Activated CD8-positive, alpha-beta T cell treated with anti-CD3 and anti-CD28 coated beads for 36 hours (primary cell): ENCODE measurements at regions not wholly inside any gene's neighbourhood (a gene's known extent, or its start where the extent isn't known, plus 50 kb on each side); places are given as distances from the start of the nearest gene placed in this dataset.

ENCODE experiments used
- ATAC-seq: fragments of 200-7000 bp; cut with Tn5 transposase; one replicate; pipeline ENCODE4 v1.10.0; 2021; ENCODE audit warnings: mild to moderate bottlenecking, moderate library complexity
- CTCF ChIA-PET: fragments of 350-600 bp; sonication (Branson Sonifier 250); formaldehyde crosslinking; loops from one replicate; lab custom pipeline; 2021; ENCODE audit warnings: antibody characterized with exemption; lab: Charles Lee
- POLR2A ChIA-PET: fragments of 350-600 bp; sonication (Branson Sonifier 250); formaldehyde crosslinking; loops from one replicate; lab custom pipeline; 2021; ENCODE audit warnings: antibody characterized with exemption; lab: Charles Lee
- DNase-seq: peaks from one replicate; pipeline ENCODE4 v3.0.0-alpha.2; 2020
- H3K27ac Mint-ChIP-seq: one replicate; pipeline ENCODE4 v1.8.0; 2021; ENCODE audit warnings: mild to moderate bottlenecking, mixed read lengths
- H3K27me3 Mint-ChIP-seq: one replicate; pipeline ENCODE4 v1.8.0; 2021; ENCODE audit warnings: mixed read lengths
- H3K36me3 Mint-ChIP-seq: one replicate; pipeline ENCODE4 v1.8.0; 2021; ENCODE audit warnings: low read depth, mixed read lengths
- H3K4me1 Mint-ChIP-seq: one replicate; pipeline ENCODE4 v1.8.0; 2021; ENCODE audit warnings: low read depth, mixed read lengths
- H3K4me3 Mint-ChIP-seq: one replicate; pipeline ENCODE4 v1.8.0; 2021; ENCODE audit warnings: mild to moderate bottlenecking, moderate library complexity, mixed read lengths
- H3K9me3 Mint-ChIP-seq: one replicate; pipeline ENCODE4 v1.8.0; 2021; ENCODE audit warnings: mixed read lengths
- intact Hi-C: fragments of 100-400 bp; cut with micrococcal nuclease; formaldehyde crosslinking; loops from one replicate; pipeline ENCODE4 v1.10.0; 2022
- TF ChIP-seq, protein P1 (sequence below): fragments of 200-600 bp; IDR thresholded peaks from one replicate; pipeline ENCODE4 v1.8.0; 2022; ENCODE audit warnings: antibody characterized with exemption, mild to moderate bottlenecking

DNA sequence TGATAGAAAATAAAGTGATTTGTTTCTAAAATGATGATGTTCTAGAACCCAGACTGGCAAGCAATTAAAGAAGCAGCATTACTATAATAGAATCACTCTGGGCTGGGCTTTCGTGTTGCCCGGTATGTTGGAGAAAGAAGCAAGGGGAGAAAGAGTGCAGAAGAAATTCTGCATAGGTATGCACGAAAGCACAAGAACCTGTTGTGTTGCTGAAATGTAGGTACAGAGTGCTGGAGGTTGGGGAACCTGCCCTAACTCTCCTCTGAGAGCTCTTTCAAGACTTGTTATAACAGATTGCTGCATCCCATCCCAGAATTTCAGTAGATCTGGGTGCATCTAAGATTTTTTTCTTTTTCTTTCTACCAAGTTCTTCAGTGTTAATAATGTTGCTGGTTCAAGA, 95.7 kb upstream of the DACH1 start:
- ChIA-PET CTCF (no interaction called here), POLR2A (no interaction called here)
- Mint-ChIP-seq H3K4me1 (no peaks in the 10 kb centered on the region), H3K36me3 (no peaks in the 10 kb centered on the region), H3K27ac (no peak overlapping the region), H3K9me3 (no peaks in the 10 kb centered on the region), H3K4me3 (no peak overlapping the region), H3K27me3 (peaks cover 2% of the 10 kb centered on the region)
- TF ChIP-seq, protein P1, sequence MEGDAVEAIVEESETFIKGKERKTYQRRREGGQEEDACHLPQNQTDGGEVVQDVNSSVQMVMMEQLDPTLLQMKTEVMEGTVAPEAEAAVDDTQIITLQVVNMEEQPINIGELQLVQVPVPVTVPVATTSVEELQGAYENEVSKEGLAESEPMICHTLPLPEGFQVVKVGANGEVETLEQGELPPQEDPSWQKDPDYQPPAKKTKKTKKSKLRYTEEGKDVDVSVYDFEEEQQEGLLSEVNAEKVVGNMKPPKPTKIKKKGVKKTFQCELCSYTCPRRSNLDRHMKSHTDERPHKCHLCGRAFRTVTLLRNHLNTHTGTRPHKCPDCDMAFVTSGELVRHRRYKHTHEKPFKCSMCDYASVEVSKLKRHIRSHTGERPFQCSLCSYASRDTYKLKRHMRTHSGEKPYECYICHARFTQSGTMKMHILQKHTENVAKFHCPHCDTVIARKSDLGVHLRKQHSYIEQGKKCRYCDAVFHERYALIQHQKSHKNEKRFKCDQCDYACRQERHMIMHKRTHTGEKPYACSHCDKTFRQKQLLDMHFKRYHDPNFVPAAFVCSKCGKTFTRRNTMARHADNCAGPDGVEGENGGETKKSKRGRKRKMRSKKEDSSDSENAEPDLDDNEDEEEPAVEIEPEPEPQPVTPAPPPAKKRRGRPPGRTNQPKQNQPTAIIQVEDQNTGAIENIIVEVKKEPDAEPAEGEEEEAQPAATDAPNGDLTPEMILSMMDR, result no peak
- DNase-seq, result no peak
- ATAC-seq, result no peak
- intact Hi-C loops, result no loop called here

DNA sequence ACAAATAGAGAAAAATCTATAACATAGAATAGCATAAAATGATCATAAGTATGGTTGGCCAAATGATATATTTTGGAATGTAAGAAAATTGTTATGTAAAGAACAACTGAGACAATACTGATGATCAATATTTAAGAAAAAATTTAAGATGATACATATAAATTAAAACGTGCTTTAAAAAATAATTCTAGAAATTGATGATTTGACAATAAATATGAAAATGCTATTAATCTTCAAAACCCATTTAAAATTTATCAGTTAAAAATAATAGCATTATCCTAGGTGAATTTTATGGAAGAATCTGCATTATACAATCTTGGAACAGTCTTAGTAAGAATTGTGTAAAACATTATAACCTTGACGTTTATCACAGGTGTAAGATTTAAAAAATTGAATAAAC, 95.1 kb upstream of the DACH1 start:
- CTCF ChIA-PET, result no interaction called here
- no peak for ATAC-seq
- POLR2A ChIA-PET, result no interaction called here

DNA sequence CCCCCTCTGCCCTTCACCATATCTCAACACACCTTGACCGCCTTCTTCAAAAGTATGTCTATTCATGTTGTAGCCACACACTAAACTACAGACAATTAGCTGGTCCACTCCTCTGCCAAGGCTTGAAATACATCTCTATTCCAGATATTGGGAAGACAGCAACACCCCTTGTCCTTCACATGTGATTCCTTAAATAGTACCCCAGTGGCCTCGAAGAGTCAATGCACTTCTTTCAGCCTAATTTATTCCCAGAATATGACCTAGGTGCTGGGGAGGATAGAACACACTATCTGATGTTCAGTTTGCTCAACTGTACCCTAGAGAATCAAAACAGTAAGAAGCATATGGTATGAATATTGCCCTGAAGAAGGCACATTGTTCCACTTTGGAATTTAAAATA, 82.4 kb upstream of the DACH1 start:
- H3K27me3 Mint-ChIP-seq, result no peaks in the 10 kb centered on the region
- H3K27ac Mint-ChIP-seq, result no peak overlapping the region
- CTCF ChIA-PET, result no interaction called here
- no peaks in the 10 kb centered on the region for H3K9me3 Mint-ChIP-seq
- no peaks in the 10 kb centered on the region for H3K4me1 Mint-ChIP-seq
- ATAC-seq, result no peak
- H3K4me3 Mint-ChIP-seq, result no peak overlapping the region
- POLR2A ChIA-PET, result no interaction called here
- DNase-seq, result no peak
- TF ChIP-seq, protein P1, result no peak
- H3K36me3 Mint-ChIP-seq, result no peaks in the 10 kb centered on the region
- intact Hi-C loops, result no loop called here

More for the DNA sequence above, 95.1 kb upstream of the DACH1 start:
- peaks cover 2% of the 10 kb centered on the region for H3K27me3 Mint-ChIP-seq
- H3K27ac Mint-ChIP-seq, result no peak overlapping the region
- TF ChIP-seq, protein P1, result no peak
- no peak for DNase-seq
- no peaks in the 10 kb centered on the region for H3K4me1 Mint-ChIP-seq
- no peaks in the 10 kb centered on the region for H3K9me3 Mint-ChIP-seq
- no peaks in the 10 kb centered on the region for H3K36me3 Mint-ChIP-seq
- H3K4me3 Mint-ChIP-seq, result no peak overlapping the region
- intact Hi-C loops, result no loop called here

DNA sequence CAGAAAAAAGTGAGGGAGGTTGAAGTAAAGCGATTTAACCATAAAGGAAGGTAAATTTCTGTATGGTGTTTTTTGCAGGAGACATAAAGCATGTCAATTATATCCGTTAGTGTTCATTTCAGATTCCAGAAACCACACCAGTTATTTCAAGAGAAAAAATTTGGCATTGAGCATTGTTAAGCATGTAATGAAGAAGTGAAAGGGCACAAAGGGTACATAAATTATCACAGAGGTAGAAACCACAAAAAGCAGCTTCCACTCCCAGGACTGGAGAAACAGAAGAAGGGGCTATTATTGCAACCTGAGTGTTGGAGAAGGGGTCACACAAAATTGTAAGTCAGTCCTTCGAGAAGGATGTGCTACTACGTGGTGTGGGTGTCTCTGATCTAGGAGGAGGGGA, 72.2 kb upstream of the DACH1 start:
- CTCF ChIA-PET, result no interaction called here
- no peaks in the 10 kb centered on the region for H3K27me3 Mint-ChIP-seq
- no peak for ATAC-seq
- POLR2A ChIA-PET, result no interaction called here
- no peak overlapping the region for H3K27ac Mint-ChIP-seq
- no peak overlapping the region for H3K4me3 Mint-ChIP-seq
- peaks cover 2% of the 10 kb centered on the region for H3K9me3 Mint-ChIP-seq
- no peaks in the 10 kb centered on the region for H3K4me1 Mint-ChIP-seq
- H3K36me3 Mint-ChIP-seq, result no peaks in the 10 kb centered on the region
- TF ChIP-seq, protein P1, result no peak
- no peak for DNase-seq
- intact Hi-C loops, result no loop called here

DNA sequence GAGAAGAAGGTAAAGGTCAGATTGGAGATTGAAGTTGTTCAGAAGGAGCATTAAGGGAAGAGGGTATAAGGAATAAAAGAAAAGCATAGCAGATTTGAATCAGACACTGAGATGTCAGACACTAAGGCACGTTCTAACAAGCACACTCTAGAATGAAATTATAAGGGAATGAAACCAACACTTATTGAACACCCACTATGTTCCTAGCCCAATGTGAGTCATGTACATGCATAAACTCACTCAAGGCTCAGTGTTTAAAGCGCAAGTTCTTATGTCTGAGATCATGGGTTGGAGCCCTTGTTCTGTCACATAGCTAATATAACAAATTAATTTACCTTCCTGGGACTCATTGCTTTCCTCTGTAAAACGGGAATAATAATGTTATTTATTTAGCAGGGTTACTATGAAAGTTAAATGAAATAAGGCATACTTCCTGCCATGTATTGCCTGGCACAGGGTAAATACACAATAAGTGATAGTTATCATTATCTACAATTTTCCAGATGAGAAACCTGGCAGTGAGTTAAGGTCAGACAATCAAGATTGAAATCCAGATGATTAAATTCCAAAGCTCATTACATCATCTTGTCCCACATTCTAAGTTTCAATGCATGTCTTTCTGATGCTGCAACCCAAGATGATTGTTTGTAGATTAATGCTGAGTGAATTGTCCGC, 68.3 kb upstream of the DACH1 start:
- no peaks in the 10 kb centered on the region for H3K27me3 Mint-ChIP-seq
- H3K4me1 Mint-ChIP-seq, result no peaks in the 10 kb centered on the region
- DNase-seq, result no peak
- H3K4me3 Mint-ChIP-seq, result no peak overlapping the region
- intact Hi-C loops, result no loop called here
- H3K36me3 Mint-ChIP-seq, result no peaks in the 10 kb centered on the region
- H3K27ac Mint-ChIP-seq, result no peak overlapping the region
- POLR2A ChIA-PET, result no interaction called here
- CTCF ChIA-PET, result no interaction called here
- TF ChIP-seq, protein P1, result no peak
- ATAC-seq, result no peak
- H3K9me3 Mint-ChIP-seq, result no peaks in the 10 kb centered on the region
